Osteoblast (primary cell): ENCODE measurements at regions not wholly inside any gene's neighbourhood (a gene's known extent, or its start where the extent isn't known, plus 50 kb on each side); places are given as distances from the start of the nearest gene placed in this dataset.

ENCODE experiments used
- DNase-seq: peaks from one replicate; pipeline ENCODE4 v3.0.0; 2011; ENCODE audit warnings: low spot score, mixed read lengths; ENCODE audit not compliant: insufficient read length; ENCODE audit errors: missing footprints
- H2AFZ ChIP-seq: 2 replicates; pipeline ENCODE4 v1.6.0; 2011; ENCODE audit warnings: mild to moderate bottlenecking, low read length
- H3K27ac ChIP-seq: 2 replicates; pipeline ENCODE4 v1.5.1; 2011; ENCODE audit warnings: mild to moderate bottlenecking, low read depth, low read length, moderate library complexity
- H3K27me3 ChIP-seq: 2 replicates; pipeline ENCODE4 v1.6.0; 2012; ENCODE audit warnings: mild to moderate bottlenecking, control low read depth, inconsistent platforms, low read length, moderate library complexity; ENCODE audit not compliant: insufficient read depth
- H3K36me3 ChIP-seq: 2 replicates; pipeline ENCODE4 v1.5.1; 2011; ENCODE audit warnings: mild to moderate bottlenecking, low read length, control low read depth, moderate library complexity; ENCODE audit not compliant: insufficient read depth
- H3K4me1 ChIP-seq: 2 replicates; pipeline ENCODE4 v1.5.1; 2011; ENCODE audit warnings: mild to moderate bottlenecking, low read length, control low read depth, moderate library complexity; ENCODE audit not compliant: insufficient read depth
- H3K4me2 ChIP-seq: 2 replicates; pipeline ENCODE4 v1.6.0; 2011; ENCODE audit warnings: mild to moderate bottlenecking, low read length; ENCODE audit not compliant: insufficient read depth
- H3K4me3 ChIP-seq: fragments of 200-600 bp; sonication (generic); 3 replicates; pipeline ENCODE4 v1.5.1; 2012; ENCODE audit warnings: mild to moderate bottlenecking, low read length, inconsistent platforms; ENCODE audit not compliant: insufficient read depth
- H3K79me2 ChIP-seq: 2 replicates; pipeline ENCODE4 v1.6.0; 2012; ENCODE audit warnings: mild to moderate bottlenecking, low read length, control low read depth, inconsistent platforms; ENCODE audit not compliant: insufficient read depth
- H3K9me3 ChIP-seq: 2 replicates; pipeline ENCODE4 v1.5.1; 2011; ENCODE audit warnings: low read depth, low read length, control low read depth
- H4K20me1 ChIP-seq: 2 replicates; pipeline ENCODE4 v1.6.0; 2012; ENCODE audit warnings: mild to moderate bottlenecking, low read length, control low read depth; ENCODE audit not compliant: insufficient read depth
- TF ChIP-seq, protein P1 (sequence below): IDR thresholded peaks from 2 replicates; pipeline ENCODE4 v1.5.1; 2011; ENCODE audit warnings: mild to moderate bottlenecking, low read depth, low read length, moderate library complexity; ENCODE audit errors: extremely low read depth

DNA sequence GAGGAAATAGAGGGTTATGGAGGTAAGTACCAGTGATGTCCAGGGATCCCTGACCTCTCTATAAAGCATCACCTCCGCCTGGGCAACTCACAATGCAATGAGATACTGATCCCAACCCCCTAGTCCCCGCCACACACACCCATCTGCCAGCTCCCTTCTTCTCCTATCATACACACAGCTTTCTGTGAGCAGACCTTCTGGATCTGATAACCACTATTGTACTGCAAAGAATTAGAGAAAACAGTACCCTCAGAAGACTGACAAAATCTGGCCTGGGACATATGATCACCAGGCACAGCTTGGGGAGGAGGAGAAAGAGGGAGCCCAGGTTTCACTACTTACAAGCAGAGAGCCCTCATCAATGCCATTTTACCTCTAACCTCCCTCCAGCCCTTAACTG is 249.0 kb downstream of the SEC61B start:
- Histone ChIP-seq H3K4me2 (no peak overlapping the region), H3K27ac (no peak overlapping the region), H3K27me3 (peaks cover 15% of the 10 kb centered on the region), H3K4me3 (no peak overlapping the region), H3K79me2 (no peaks in the 10 kb centered on the region), H2AFZ (no peak overlapping the region), H4K20me1 (no peaks in the 10 kb centered on the region), H3K36me3 (no peaks in the 10 kb centered on the region), H3K4me1 (no peaks in the 10 kb centered on the region), H3K9me3 (no peaks in the 10 kb centered on the region)
- TF ChIP-seq, protein P1, sequence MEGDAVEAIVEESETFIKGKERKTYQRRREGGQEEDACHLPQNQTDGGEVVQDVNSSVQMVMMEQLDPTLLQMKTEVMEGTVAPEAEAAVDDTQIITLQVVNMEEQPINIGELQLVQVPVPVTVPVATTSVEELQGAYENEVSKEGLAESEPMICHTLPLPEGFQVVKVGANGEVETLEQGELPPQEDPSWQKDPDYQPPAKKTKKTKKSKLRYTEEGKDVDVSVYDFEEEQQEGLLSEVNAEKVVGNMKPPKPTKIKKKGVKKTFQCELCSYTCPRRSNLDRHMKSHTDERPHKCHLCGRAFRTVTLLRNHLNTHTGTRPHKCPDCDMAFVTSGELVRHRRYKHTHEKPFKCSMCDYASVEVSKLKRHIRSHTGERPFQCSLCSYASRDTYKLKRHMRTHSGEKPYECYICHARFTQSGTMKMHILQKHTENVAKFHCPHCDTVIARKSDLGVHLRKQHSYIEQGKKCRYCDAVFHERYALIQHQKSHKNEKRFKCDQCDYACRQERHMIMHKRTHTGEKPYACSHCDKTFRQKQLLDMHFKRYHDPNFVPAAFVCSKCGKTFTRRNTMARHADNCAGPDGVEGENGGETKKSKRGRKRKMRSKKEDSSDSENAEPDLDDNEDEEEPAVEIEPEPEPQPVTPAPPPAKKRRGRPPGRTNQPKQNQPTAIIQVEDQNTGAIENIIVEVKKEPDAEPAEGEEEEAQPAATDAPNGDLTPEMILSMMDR: no peak
- no peak for DNase-seq

DNA sequence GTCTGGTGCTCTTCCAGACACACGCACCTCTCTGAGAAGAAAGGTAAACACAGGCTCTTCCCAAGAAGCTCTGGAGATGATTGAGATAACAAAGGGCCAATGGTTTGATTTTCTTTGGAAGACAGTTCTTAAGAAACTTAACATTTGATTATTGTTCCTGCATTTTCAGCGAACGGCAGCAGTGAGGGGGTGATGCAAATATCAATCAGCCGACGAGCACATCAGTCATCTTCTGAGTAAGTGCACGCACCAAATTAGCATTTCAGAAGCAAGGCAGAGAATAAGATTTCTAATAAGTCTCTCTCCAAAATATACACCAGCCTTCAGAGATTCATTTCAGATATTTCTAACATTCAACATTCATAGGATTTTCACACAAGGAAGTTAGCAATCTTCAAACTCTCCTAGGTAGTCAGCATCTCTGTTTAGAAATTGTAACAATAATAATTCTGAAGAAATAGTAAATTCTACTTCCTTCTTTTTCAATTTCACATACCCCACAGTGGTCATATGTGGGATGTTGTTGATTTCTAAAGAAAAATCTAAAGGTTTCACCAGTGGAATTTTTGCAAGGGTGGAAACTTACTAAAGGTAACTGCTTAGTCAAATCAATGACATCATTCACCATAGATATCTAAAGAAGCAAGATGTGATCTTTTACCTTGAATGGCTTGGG is 250.3 kb downstream of the SEC61B start:
- Histone ChIP-seq H3K4me2 (no peak overlapping the region), H3K4me3 (no peak overlapping the region), H3K4me1 (no peaks in the 10 kb centered on the region), H3K79me2 (no peaks in the 10 kb centered on the region), H3K36me3 (no peaks in the 10 kb centered on the region), H3K27ac (no peak overlapping the region), H3K27me3 (peaks cover 15% of the 10 kb centered on the region), H4K20me1 (no peaks in the 10 kb centered on the region), H3K9me3 (no peaks in the 10 kb centered on the region), H2AFZ (no peak overlapping the region)
- TF ChIP-seq, protein P1: no peak
- no peak for DNase-seq

GRCh38 chr9:99472916-99473245 is 250.8 kb downstream of the SEC61B start:
- H3K9me3 ChIP-seq: no peaks in the 10 kb centered on the region
- DNase-seq: no peak
- H3K4me1 ChIP-seq: no peaks in the 10 kb centered on the region
- no peaks in the 10 kb centered on the region for H3K36me3 ChIP-seq
- H3K4me3 ChIP-seq: no peak overlapping the region
- H3K4me2 ChIP-seq: no peak overlapping the region
- H3K79me2 ChIP-seq: no peaks in the 10 kb centered on the region
- peaks cover 15% of the 10 kb centered on the region for H3K27me3 ChIP-seq
- H2AFZ ChIP-seq: no peak overlapping the region
- H4K20me1 ChIP-seq: no peaks in the 10 kb centered on the region
- TF ChIP-seq, protein P1: no peak
- no peak overlapping the region for H3K27ac ChIP-seq

DNA sequence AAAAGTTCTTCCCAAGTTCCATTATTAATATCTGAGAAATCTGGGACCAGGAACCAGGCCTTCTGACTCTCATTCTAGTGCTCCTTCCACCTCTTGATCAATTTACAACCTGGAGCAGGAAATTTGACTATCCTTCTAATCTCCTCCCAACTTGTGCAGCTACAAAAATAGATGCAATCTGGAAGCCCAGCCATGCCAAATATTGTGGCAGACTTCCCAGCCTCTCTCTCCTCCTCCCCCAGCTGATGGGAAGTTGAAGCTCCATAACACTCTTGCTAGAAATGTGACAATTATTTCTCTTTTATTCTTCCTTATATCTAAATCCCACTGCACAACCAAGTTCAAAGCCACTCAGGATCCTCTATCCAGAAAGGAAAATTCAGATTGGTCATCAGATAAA is 252.1 kb downstream of the SEC61B start:
- Histone ChIP-seq H3K4me1 (no peaks in the 10 kb centered on the region), H4K20me1 (no peaks in the 10 kb centered on the region), H3K4me3 (no peak overlapping the region), H3K27ac (no peak overlapping the region), H3K36me3 (no peaks in the 10 kb centered on the region), H3K9me3 (no peaks in the 10 kb centered on the region), H3K79me2 (no peaks in the 10 kb centered on the region), H3K27me3 (peaks cover 15% of the 10 kb centered on the region), H3K4me2 (no peak overlapping the region), H2AFZ (no peak overlapping the region)
- no peak for DNase-seq
- TF ChIP-seq, protein P1: no peak
